Globus pallidus (tissue), 1 donor: ENCODE measurements at regions not wholly inside any gene's neighbourhood (a gene's known extent, or its start where the extent isn't known, plus 50 kb on each side); places are given as distances from the start of the nearest gene placed in this dataset.
A peak's percentile ranks its signal among the peaks of the same experiment; 100 is the strongest.

ENCODE experiments used
- DNase-seq: peaks from one replicate; pipeline ENCODE4 v3.0.0-alpha.2; 2015; ENCODE audit warnings: low spot score

GRCh38 chr12:13595536-13596443 lies 385.6 kb downstream of the GRIN2B start:
- DNase-seq = no peak

GRCh38 chr12:13594731-13595514 lies 386.5 kb downstream of the GRIN2B start:
- DNase-seq = no peak

- no peak for DNase-seq
Observed at GRCh38 chr12:13592063-13592942, 389.1 kb downstream of the GRIN2B start.

- DNase-seq = no peak
Observed at GRCh38 chr12:13591488-13591887, 389.9 kb downstream of the GRIN2B start.

GRCh38 chr12:13591059-13591458 lies 390.3 kb downstream of the GRIN2B start:
- no peak for DNase-seq

GRCh38 chr12:13588574-13588973 lies 392.0 kb downstream of the EMP1 start:
- no peak for DNase-seq

- no peak for DNase-seq
Observed at GRCh38 chr12:13587721-13588390, 391.3 kb downstream of the EMP1 start.

GRCh38 chr12:13586361-13586760 lies 389.8 kb downstream of the EMP1 start:
- no peak for DNase-seq

GRCh38 chr12:13584541-13584940 lies 388.0 kb downstream of the EMP1 start:
- DNase-seq = no peak

- DNase-seq = no peak
Observed at GRCh38 chr12:13583630-13584029, 387.1 kb downstream of the EMP1 start.

GRCh38 chr12:13582421-13582820 lies 385.9 kb downstream of the EMP1 start:
- DNase-seq = no peak

- no peak for DNase-seq
Observed at GRCh38 chr12:13581031-13581430, 384.5 kb downstream of the EMP1 start.

GRCh38 chr12:13580206-13580605 lies 383.7 kb downstream of the EMP1 start:
- DNase-seq = no peak

- no peak for DNase-seq
Observed at GRCh38 chr12:13576935-13577500, 380.5 kb downstream of the EMP1 start.

GRCh38 chr12:13573698-13574321 lies 377.3 kb downstream of the EMP1 start:
- DNase-seq = no peak

- DNase-seq = peak; percentile 4
Observed at GRCh38 chr12:13571035-13571434, 374.5 kb downstream of the EMP1 start.

- no peak for DNase-seq
Observed at GRCh38 chr12:13570005-13570694, 373.6 kb downstream of the EMP1 start.

GRCh38 chr12:13566292-13566691 lies 369.8 kb downstream of the EMP1 start:
- DNase-seq = no peak

- DNase-seq = no peak
Observed at GRCh38 chr12:13564266-13564810, 367.8 kb downstream of the EMP1 start.

- DNase-seq = no peak
Observed at GRCh38 chr12:13563743-13564125, 367.2 kb downstream of the EMP1 start.
